ENCODE measurements at regions not wholly inside any gene's neighbourhood (a gene's known extent, or its start where the extent isn't known, plus 50 kb on each side); places are given as distances from the start of the nearest gene placed in this dataset.

- TF ChIP-seq CTCF (conservative IDR thresholded peaks at IDR 0.05; ENCODE audit: low read length) (no peak), EZH2phosphoT487 (IDR thresholded peaks at IDR 0.05; ENCODE audit: borderline replicate concordance) (no peak)
Measured at GRCh38 chr1:29894311-29894710, 658.0 kb downstream of the PTPRU start.
